ENCODE measurements at regions not wholly inside any gene's neighbourhood (a gene's known extent, or its start where the extent isn't known, plus 50 kb on each side); places are given as distances from the start of the nearest gene placed in this dataset.

- POLR2A ChIA-PET: no interaction called here
- CTCF ChIA-PET: no interaction called here
- FAIRE-seq (no peak), DNase-seq (ENCODE audit: low read depth, low spot score) (no peak), ATAC-seq (no peak)
- SMC1A ChIA-PET (ENCODE audit: uncharacterized antibody, unreplicated experiment): no interaction called here
- no peak overlapping the region for H3K4me2 ChIP-seq (ENCODE audit: control insufficient read depth, insufficient read depth)
- no peaks in the 10 kb centered on the region for H4K20me1 ChIP-seq (ENCODE audit: control insufficient read depth, insufficient read depth)
- RAD21 ChIA-PET (ENCODE audit: unreplicated experiment): interaction anchor here (0.6 kb wide), 1 partner anchor 549 kb away, joined by 3 read pairs; no protein-coding TSS in a partner anchor
- no TSS peak for BruUV-seq (replicated peaks)
- WGBS (ENCODE audit: insufficient coverage, insufficient replicate concordance, low lambda C conversion rate, missing lambda C conversion rate): 28% methylated on average over 5 of the region's 5 CpGs
- no peak for TF ChIP-seq NR2C1 (IDR thresholded peaks at IDR 0.05)
- no peak for TF ChIP-seq NFIC (IDR thresholded peaks at IDR 0.05; ENCODE audit: low read depth, low read length)
- TF ChIP-seq SIX5 (IDR thresholded peaks at IDR 0.05; ENCODE audit: low read depth, low read length, severe bottlenecking): no peak
- TF ChIP-seq CREB1 (IDR thresholded peaks at IDR 0.05; ENCODE audit: low read depth): no peak
- TF ChIP-seq ZSCAN29 (IDR thresholded peaks at IDR 0.05): no peak
- no peak for TF ChIP-seq MYB (IDR thresholded peaks at IDR 0.05; ENCODE audit: borderline replicate concordance, low read depth, low read length)
- TF ChIP-seq KLF5 (IDR thresholded peaks at IDR 0.05; ENCODE audit: partially characterized antibody): no peak
- no peak for TF ChIP-seq SREBF2 (IDR thresholded peaks at IDR 0.05; ENCODE audit: low read length)
- no peak for TF ChIP-seq SP1 (IDR thresholded peaks at IDR 0.05; ENCODE audit: low read depth, low read length)
- no peak for TF ChIP-seq CHD4 (IDR thresholded peaks at IDR 0.05)
- TF ChIP-seq RBBP5 (conservative IDR thresholded peaks at IDR 0.05): no peak
- no peak for TF ChIP-seq IRF4 (IDR thresholded peaks at IDR 0.05; ENCODE audit: low read depth, low read length)
- no peak for TF ChIP-seq CREM (IDR thresholded peaks at IDR 0.05; ENCODE audit: low read depth)
- no peak for TF ChIP-seq HDAC6 (IDR thresholded peaks at IDR 0.05; ENCODE audit: unreplicated experiment)
- no peak for TF ChIP-seq ZNF207 (IDR thresholded peaks at IDR 0.05; ENCODE audit: borderline replicate concordance)
- no peak for TF ChIP-seq EGR1 (IDR thresholded peaks at IDR 0.05; ENCODE audit: borderline replicate concordance in 1 of 2, low read depth in 2 of 2, low read length in 2 of 2)
- no peak for TF ChIP-seq BHLHE40 (IDR thresholded peaks at IDR 0.05; ENCODE audit: borderline replicate concordance in 1 of 2, low read depth in 2 of 2, low read length in 1 of 2)
- TF ChIP-seq MEF2B (IDR thresholded peaks at IDR 0.05; ENCODE audit: partially characterized antibody, poor library complexity, severe bottlenecking): no peak
- in situ Hi-C loops (cut with MboI): no loop called here
- H2AFZ ChIP-seq (ENCODE audit: control insufficient read depth, low read depth, low read length): no peak overlapping the region
- H3K27me3 ChIP-seq (replicated peaks in 1 of 2; ENCODE audit: control insufficient read depth in 2 of 2, insufficient read depth in 2 of 2, low read length in 1 of 2): no peaks in the 10 kb centered on the region
- no peak overlapping the region for H3K4me3 ChIP-seq
- H3K4me1 ChIP-seq (ENCODE audit: control insufficient read depth, insufficient read depth, low read length): no peaks in the 10 kb centered on the region
- intact Hi-C loops (cut with micrococcal nuclease; ENCODE audit: unreplicated experiment): no loop called here
- no peak overlapping the region for H3K9ac ChIP-seq (ENCODE audit: control insufficient read depth, insufficient read depth, low read length)
- no peak overlapping the region for H3K27ac ChIP-seq (ENCODE audit: control insufficient read depth, insufficient read depth)
- no peaks in the 10 kb centered on the region for H3K79me2 ChIP-seq (ENCODE audit: control insufficient read depth, insufficient read depth, low read length)
- no peaks in the 10 kb centered on the region; the same call in 2 of the 3 replicates for H3K9me3 ChIP-seq (replicated peaks; ENCODE audit: control insufficient read depth, insufficient read depth, low read length)
- no peaks in the 10 kb centered on the region for H3K36me3 ChIP-seq (ENCODE audit: control insufficient read depth in 2 of 2, insufficient read depth in 2 of 2, low read length in 1 of 2)
Measured at GRCh38 chr2:239825705-239825979, 199.5 kb downstream of the NDUFA10 start.

Measured in GM12878 (cell line).